Astrocyte of the cerebellum (primary cell): ENCODE measurements at regions not wholly inside any gene's neighbourhood (a gene's known extent, or its start where the extent isn't known, plus 50 kb on each side); places are given as distances from the start of the nearest gene placed in this dataset.
"Not testable (repeated sequence)": the region's sequence is repeated elsewhere in the genome, so short reads cannot be mapped to it uniquely, and the experiment has no call there.

Source experiments
- DNase-seq: peaks from one replicate; pipeline ENCODE4 v3.0.0-alpha.2; 2011; ENCODE audit warnings: low read depth
- H3K4me3 ChIP-seq: 2 replicates; pipeline ENCODE4 v1.5.1; 2011; ENCODE audit warnings: mild to moderate bottlenecking, low read depth, low read length, moderate library complexity
- CTCF ChIP-seq: IDR thresholded peaks from 2 replicates; pipeline ENCODE4 v1.5.1; 2012; ENCODE audit warnings: low read length, low read depth, moderate library complexity, mild to moderate bottlenecking; ENCODE audit errors: missing control alignments
- in situ Hi-C: cut with HindIII; loops from 2 replicates; pipeline ENCODE4 v1.10.0; 2017; ENCODE audit warnings: low sequenced_read_pairs

DNA sequence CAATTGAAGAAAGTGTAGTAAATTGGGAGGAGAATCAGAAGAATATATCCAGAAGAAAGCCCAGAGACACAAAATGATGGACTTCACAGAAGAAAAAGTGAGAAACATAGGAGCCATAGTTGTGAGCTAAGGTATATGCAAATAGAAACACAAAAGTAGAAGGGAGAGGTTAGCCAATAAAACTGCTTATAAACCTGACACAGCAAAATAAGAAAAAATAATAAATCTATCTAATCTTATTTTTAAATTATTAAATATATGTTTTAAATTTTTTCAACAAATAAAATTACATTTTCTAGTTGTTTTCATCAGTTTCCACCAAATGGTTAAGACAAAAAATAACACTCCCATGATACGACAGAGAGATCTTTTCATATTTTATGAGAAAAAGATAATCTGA lies 903.5 kb downstream of the DNAJB9 start:
- TF ChIP-seq CTCF, result no peak
- no peak for DNase-seq
- in situ Hi-C loops, result no loop called here
- no peak overlapping the region for H3K4me3 ChIP-seq

GRCh38 chr7:109476409-109476808 lies 906.7 kb downstream of the DNAJB9 start:
- in situ Hi-C loops, result no loop called here
- no peak for TF ChIP-seq CTCF
- no peak overlapping the region for H3K4me3 ChIP-seq
- DNase-seq, result no peak

- no peak overlapping the region for H3K4me3 ChIP-seq
- in situ Hi-C loops, result no loop called here
- DNase-seq, result no peak
- no peak for TF ChIP-seq CTCF
Measured at GRCh38 chr7:109479388-109479787, 909.7 kb downstream of the DNAJB9 start.

DNA sequence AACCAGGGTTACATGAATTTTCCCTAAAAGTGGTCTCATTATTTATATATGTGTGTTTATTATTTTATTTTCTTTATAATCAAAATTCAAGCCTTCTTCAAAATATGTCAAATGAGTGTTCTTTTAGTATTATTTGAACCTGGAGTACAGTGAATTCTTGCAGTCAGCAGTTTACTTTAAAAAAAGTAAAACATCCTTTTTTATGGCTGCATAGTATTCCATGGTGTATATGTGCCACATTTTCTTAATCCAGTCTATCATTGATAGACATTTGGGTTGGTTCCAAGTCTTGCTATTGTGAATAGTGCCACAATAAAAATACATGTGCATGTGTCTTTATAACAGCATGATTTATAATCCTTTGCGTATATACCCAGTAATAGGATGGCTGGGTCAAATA lies 920.9 kb downstream of the DNAJB9 start:
- H3K4me3 ChIP-seq, in situ Hi-C loops, DNase-seq: not testable (repeated sequence)

GRCh38 chr7:109497053-109497452 lies 927.4 kb downstream of the DNAJB9 start:
- no peak for DNase-seq
- in situ Hi-C loops, result no loop called here
- no peak overlapping the region for H3K4me3 ChIP-seq
- TF ChIP-seq CTCF, result no peak

DNA sequence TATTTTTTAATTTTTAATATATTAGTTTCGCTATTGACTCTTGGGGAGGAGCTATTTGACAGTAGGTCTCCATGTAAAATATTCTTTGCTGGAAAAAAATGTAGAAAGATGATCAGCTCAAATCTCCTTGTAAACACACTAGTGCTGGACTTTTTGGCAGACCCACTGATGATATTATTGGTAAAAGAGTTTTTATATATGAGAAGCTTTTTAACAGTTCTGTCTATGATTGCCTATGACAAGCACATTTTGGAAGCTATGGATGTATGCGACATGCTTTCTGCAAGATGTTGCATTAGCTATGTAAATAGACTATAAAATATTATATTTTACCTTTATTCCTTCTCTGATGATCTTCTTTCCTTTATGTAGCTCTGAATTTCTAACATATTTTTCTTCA lies 928.5 kb downstream of the DNAJB9 start:
- no peak for TF ChIP-seq CTCF
- in situ Hi-C loops, result no loop called here
- H3K4me3 ChIP-seq, result no peak overlapping the region
- no peak for DNase-seq

GRCh38 chr7:109503421-109503820 lies 933.7 kb downstream of the DNAJB9 start:
- TF ChIP-seq CTCF, result no peak
- no peak overlapping the region for H3K4me3 ChIP-seq
- DNase-seq, result no peak
- in situ Hi-C loops, result no loop called here
